ENCODE measurements at regions not wholly inside any gene's neighbourhood (a gene's known extent, or its start where the extent isn't known, plus 50 kb on each side); places are given as distances from the start of the nearest gene placed in this dataset.
"Not testable (repeated sequence)": the region's sequence is repeated elsewhere in the genome, so short reads cannot be mapped to it uniquely, and the experiment has no call there.

GRCh38 chr3:145035682-145036081 lies 1064.1 kb downstream of the DIPK2A start:
- WGBS, result 88% methylated on average over 1 of the region's 1 CpG
- no peak for DNase-seq (ENCODE audit: low spot score)

GRCh38 chr3:145054055-145054454 lies 1082.4 kb downstream of the DIPK2A start:
- not testable (repeated sequence) for DNase-seq (ENCODE audit: low spot score); H3K4me3 ChIP-seq (ENCODE audit: low read depth in 1 of 3, low read length in 3 of 3); H3K9ac ChIP-seq (ENCODE audit: low read depth in 1 of 2, low read length in 2 of 2); H3K36me3 ChIP-seq (ENCODE audit: control insufficient read depth in 4 of 4, insufficient read depth in 3 of 4, low read depth in 1 of 4, low read length in 3 of 4); H3K27ac ChIP-seq (ENCODE audit: low read depth in 1 of 2, low read length in 2 of 2); H3K4me1 ChIP-seq (ENCODE audit: control insufficient read depth in 4 of 4, insufficient read depth in 4 of 4, low read length in 3 of 4); H3K27me3 ChIP-seq (ENCODE audit: control insufficient read depth in 4 of 4, insufficient read depth in 4 of 4, low read length in 3 of 4); H3K9me3 ChIP-seq (ENCODE audit: control insufficient read depth in 4 of 4, low read length in 3 of 4)
- WGBS, result 84% methylated on average over 2 of the region's 2 CpGs

More at GRCh38 chr3:145035682-145036081, 1064.1 kb downstream of the DIPK2A start:
- Histone ChIP-seq H3K27ac (ENCODE audit: low read depth in 1 of 2, low read length in 2 of 2) (no peak overlapping the region), H3K4me3 (ENCODE audit: low read depth in 1 of 3, low read length in 3 of 3) (no peak overlapping the region), H3K9me3 (ENCODE audit: control insufficient read depth in 4 of 4, low read length in 3 of 4) (no peaks in the 10 kb centered on the region), H3K4me1 (ENCODE audit: control insufficient read depth in 4 of 4, insufficient read depth in 4 of 4, low read length in 3 of 4) (no peaks in the 10 kb centered on the region), H3K36me3 (ENCODE audit: control insufficient read depth in 4 of 4, insufficient read depth in 3 of 4, low read depth in 1 of 4, low read length in 3 of 4) (no peaks in the 10 kb centered on the region), H3K27me3 (ENCODE audit: control insufficient read depth in 4 of 4, insufficient read depth in 4 of 4, low read length in 3 of 4) (no peaks in the 10 kb centered on the region), H3K9ac (ENCODE audit: low read depth in 1 of 2, low read length in 2 of 2) (no peak overlapping the region)
- TF ChIP-seq FOXA2 (IDR thresholded peaks at IDR 0.05), result no peak
- TF ChIP-seq NR2F2 (IDR thresholded peaks at IDR 0.05), result no peak
- TF ChIP-seq TAF1 (conservative IDR thresholded peaks at IDR 0.05), result no peak
- TF ChIP-seq ZBTB33 (IDR thresholded peaks at IDR 0.05), result no peak
- no peak for TF ChIP-seq HNF4A (conservative IDR thresholded peaks at IDR 0.05)
- no peak for TF ChIP-seq CTCF (IDR thresholded peaks at IDR 0.05; ENCODE audit: low read depth, low read length, missing input control)
- no peak for TF ChIP-seq FOXA1 (IDR thresholded peaks at IDR 0.05)
- no peak for TF ChIP-seq GABPA (IDR thresholded peaks at IDR 0.05 in 1 of 2, conservative IDR thresholded peaks at IDR 0.05 in 1 of 2)
- TF ChIP-seq REST (IDR thresholded peaks at IDR 0.05), result no peak
- no peak for TF ChIP-seq ATF3 (IDR thresholded peaks at IDR 0.05)
- TF ChIP-seq JUND (IDR thresholded peaks at IDR 0.05), result no peak
- no peak for TF ChIP-seq EGR1 (IDR thresholded peaks at IDR 0.05; ENCODE audit: low read depth in 2 of 2)
- no peak for TF ChIP-seq YY1 (IDR thresholded peaks at IDR 0.05)
- TF ChIP-seq SP1 (IDR thresholded peaks at IDR 0.05), result no peak
- TF ChIP-seq HNF4G (IDR thresholded peaks at IDR 0.05), result no peak
- no peak for TF ChIP-seq MAX (IDR thresholded peaks at IDR 0.05)
- TF ChIP-seq RXRA (IDR thresholded peaks at IDR 0.05), result no peak
- TF ChIP-seq RAD21 (IDR thresholded peaks at IDR 0.05), result no peak
